Iris pigment epithelial cell (primary cell): ENCODE measurements at regions not wholly inside any gene's neighbourhood (a gene's known extent, or its start where the extent isn't known, plus 50 kb on each side); places are given as distances from the start of the nearest gene placed in this dataset.
A peak's percentile ranks its signal among the peaks of the same experiment; 100 is the strongest.

ENCODE experiments used
- DNase-seq: peaks from one replicate; pipeline ENCODE4 v3.0.0-alpha.2; 2011; ENCODE audit warnings: low read depth

DNA sequence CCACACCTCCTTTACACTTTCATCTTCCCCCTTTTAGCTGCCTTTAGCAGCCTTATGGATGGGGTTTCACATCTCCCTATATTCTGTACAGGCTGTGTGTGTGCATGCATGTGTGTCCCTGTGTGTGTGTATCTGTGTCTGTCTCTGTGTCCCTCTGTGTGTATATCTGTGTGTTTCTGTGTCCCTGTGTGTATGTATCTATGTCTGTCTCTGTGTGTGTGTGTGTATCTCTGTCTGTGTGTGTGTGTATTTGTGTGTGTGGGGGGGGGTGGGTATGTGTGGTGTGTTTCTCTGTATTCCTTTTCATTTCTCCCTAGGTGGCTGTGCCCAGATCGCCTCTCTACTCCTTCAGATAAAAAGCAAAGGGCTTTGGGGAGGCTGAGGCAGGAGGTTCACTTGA is 52.2 kb upstream of the CD83 start:
- DNase-seq = no peak

DNA sequence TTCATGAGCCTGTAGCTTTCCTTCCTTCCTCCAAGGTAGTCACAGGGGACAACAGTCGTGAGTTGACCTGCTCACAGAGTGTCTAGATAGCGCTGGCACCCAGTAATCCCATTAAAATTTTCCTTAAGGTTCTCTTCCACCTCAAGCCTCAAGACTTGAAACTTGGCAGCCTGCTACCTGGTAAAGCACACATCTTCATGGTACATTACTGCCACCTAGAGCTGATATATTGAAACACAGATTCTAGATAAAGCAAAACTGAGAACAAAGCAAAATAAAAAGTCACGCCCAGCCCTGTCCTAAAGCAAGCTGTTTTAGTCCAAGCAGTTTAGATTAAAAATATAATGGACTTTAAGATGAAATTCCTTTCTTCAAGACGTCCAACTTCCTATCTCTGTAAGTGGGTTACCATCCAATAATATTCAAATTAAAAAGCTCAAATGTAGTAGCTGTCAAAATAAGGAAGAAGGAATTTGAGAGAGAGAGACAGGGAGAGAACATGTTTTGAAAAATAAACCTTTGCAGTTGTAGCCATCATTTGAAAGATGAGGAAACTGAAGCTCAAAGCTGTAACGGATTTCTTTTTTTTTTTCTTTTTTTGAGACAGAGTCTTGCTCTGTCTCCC is 50.7 kb upstream of the CD83 start:
- DNase-seq = peak; percentile 65

DNA sequence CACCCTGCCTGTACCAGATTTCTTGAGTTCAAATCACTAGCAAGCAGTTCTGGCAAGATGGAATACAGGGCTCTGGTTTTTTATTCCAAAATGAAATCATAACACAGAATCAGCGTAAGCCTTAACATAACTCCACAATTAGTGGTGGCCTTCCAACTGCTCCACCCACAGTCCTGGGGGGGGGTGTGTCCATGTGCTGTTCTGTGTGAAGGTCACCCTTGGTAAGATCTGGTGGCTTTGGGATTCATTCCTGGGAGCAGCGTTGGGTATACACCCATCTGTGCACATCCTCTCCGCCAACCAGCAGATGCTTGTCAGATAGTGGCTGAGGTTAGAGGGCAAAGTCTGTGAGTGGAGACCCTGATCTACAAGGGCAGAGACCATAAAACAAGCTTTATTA is 49.9 kb upstream of the CD83 start:
- no peak for DNase-seq
